ENCODE measurements at regions not wholly inside any gene's neighbourhood (a gene's known extent, or its start where the extent isn't known, plus 50 kb on each side); places are given as distances from the start of the nearest gene placed in this dataset.

DNA sequence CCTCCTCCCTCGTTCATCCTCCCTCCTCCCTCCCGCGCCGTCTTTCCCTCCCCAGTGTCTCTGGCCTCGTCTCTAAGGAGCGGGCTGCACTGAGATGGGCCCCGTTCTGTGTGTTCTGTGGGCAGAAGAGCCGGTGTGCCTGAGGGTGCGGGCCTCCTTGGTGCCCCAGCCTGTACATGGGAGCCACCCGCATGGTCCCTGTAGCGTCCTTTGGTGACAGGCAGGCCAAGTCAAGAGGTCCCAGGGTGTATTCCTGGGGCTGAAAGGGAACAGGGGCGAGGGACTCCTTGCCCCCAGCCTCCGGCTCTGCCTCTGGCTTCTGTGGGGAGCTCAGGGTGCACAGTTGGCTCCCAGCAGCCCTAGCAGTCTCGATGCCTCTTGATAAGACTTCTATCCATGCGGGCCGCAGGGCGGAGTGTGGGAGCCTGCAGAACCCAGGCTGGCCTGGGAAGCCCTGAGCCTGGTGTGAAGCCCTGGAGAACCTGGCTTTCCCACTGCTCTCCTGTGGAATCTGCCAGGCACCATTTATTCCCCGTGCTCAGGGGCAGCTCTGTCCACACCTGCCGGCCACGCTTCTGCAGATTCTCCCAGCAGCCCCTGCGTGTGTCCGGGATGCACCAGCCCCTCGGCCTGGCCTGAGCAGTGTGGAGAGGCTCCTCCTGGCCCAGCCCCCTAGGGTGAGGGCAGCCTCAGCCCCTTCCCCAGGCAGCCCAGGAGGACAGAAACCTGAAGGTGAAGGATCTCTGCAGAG lies 181.3 kb downstream of the KIF26A start:
- TF ChIP-seq ZNF114 (CRISPR knock-in tag; IDR thresholded peaks at IDR 0.05): no peak
- TF ChIP-seq, protein P1, sequence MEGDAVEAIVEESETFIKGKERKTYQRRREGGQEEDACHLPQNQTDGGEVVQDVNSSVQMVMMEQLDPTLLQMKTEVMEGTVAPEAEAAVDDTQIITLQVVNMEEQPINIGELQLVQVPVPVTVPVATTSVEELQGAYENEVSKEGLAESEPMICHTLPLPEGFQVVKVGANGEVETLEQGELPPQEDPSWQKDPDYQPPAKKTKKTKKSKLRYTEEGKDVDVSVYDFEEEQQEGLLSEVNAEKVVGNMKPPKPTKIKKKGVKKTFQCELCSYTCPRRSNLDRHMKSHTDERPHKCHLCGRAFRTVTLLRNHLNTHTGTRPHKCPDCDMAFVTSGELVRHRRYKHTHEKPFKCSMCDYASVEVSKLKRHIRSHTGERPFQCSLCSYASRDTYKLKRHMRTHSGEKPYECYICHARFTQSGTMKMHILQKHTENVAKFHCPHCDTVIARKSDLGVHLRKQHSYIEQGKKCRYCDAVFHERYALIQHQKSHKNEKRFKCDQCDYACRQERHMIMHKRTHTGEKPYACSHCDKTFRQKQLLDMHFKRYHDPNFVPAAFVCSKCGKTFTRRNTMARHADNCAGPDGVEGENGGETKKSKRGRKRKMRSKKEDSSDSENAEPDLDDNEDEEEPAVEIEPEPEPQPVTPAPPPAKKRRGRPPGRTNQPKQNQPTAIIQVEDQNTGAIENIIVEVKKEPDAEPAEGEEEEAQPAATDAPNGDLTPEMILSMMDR (conservative IDR thresholded peaks at IDR 0.05; ENCODE audit: low read depth in 2 of 2): no peak
- no peak for TF ChIP-seq POLR2AphosphoS5 (IDR thresholded peaks at IDR 0.05; ENCODE audit: low read depth)
- TF ChIP-seq EZH2 (IDR thresholded peaks at IDR 0.05; ENCODE audit: low read depth, unreplicated experiment): no peak
- TF ChIP-seq, protein P2, sequence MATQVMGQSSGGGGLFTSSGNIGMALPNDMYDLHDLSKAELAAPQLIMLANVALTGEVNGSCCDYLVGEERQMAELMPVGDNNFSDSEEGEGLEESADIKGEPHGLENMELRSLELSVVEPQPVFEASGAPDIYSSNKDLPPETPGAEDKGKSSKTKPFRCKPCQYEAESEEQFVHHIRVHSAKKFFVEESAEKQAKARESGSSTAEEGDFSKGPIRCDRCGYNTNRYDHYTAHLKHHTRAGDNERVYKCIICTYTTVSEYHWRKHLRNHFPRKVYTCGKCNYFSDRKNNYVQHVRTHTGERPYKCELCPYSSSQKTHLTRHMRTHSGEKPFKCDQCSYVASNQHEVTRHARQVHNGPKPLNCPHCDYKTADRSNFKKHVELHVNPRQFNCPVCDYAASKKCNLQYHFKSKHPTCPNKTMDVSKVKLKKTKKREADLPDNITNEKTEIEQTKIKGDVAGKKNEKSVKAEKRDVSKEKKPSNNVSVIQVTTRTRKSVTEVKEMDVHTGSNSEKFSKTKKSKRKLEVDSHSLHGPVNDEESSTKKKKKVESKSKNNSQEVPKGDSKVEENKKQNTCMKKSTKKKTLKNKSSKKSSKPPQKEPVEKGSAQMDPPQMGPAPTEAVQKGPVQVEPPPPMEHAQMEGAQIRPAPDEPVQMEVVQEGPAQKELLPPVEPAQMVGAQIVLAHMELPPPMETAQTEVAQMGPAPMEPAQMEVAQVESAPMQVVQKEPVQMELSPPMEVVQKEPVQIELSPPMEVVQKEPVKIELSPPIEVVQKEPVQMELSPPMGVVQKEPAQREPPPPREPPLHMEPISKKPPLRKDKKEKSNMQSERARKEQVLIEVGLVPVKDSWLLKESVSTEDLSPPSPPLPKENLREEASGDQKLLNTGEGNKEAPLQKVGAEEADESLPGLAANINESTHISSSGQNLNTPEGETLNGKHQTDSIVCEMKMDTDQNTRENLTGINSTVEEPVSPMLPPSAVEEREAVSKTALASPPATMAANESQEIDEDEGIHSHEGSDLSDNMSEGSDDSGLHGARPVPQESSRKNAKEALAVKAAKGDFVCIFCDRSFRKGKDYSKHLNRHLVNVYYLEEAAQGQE (IDR thresholded peaks at IDR 0.05; ENCODE audit: unreplicated experiment): no peak
- TF ChIP-seq, protein P3, sequence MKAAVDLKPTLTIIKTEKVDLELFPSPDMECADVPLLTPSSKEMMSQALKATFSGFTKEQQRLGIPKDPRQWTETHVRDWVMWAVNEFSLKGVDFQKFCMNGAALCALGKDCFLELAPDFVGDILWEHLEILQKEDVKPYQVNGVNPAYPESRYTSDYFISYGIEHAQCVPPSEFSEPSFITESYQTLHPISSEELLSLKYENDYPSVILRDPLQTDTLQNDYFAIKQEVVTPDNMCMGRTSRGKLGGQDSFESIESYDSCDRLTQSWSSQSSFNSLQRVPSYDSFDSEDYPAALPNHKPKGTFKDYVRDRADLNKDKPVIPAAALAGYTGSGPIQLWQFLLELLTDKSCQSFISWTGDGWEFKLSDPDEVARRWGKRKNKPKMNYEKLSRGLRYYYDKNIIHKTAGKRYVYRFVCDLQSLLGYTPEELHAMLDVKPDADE (IDR thresholded peaks at IDR 0.05): no peak
- no peak for TF ChIP-seq EZH2phosphoT487 (IDR thresholded peaks at IDR 0.05; ENCODE audit: unreplicated experiment)
- no peak for TF ChIP-seq JUNB (IDR thresholded peaks at IDR 0.05; ENCODE audit: unreplicated experiment)
- no peak for TF ChIP-seq CREB1 (CRISPR knock-in tag; IDR thresholded peaks at IDR 0.05; ENCODE audit: low read depth)
- TF ChIP-seq, protein P4, sequence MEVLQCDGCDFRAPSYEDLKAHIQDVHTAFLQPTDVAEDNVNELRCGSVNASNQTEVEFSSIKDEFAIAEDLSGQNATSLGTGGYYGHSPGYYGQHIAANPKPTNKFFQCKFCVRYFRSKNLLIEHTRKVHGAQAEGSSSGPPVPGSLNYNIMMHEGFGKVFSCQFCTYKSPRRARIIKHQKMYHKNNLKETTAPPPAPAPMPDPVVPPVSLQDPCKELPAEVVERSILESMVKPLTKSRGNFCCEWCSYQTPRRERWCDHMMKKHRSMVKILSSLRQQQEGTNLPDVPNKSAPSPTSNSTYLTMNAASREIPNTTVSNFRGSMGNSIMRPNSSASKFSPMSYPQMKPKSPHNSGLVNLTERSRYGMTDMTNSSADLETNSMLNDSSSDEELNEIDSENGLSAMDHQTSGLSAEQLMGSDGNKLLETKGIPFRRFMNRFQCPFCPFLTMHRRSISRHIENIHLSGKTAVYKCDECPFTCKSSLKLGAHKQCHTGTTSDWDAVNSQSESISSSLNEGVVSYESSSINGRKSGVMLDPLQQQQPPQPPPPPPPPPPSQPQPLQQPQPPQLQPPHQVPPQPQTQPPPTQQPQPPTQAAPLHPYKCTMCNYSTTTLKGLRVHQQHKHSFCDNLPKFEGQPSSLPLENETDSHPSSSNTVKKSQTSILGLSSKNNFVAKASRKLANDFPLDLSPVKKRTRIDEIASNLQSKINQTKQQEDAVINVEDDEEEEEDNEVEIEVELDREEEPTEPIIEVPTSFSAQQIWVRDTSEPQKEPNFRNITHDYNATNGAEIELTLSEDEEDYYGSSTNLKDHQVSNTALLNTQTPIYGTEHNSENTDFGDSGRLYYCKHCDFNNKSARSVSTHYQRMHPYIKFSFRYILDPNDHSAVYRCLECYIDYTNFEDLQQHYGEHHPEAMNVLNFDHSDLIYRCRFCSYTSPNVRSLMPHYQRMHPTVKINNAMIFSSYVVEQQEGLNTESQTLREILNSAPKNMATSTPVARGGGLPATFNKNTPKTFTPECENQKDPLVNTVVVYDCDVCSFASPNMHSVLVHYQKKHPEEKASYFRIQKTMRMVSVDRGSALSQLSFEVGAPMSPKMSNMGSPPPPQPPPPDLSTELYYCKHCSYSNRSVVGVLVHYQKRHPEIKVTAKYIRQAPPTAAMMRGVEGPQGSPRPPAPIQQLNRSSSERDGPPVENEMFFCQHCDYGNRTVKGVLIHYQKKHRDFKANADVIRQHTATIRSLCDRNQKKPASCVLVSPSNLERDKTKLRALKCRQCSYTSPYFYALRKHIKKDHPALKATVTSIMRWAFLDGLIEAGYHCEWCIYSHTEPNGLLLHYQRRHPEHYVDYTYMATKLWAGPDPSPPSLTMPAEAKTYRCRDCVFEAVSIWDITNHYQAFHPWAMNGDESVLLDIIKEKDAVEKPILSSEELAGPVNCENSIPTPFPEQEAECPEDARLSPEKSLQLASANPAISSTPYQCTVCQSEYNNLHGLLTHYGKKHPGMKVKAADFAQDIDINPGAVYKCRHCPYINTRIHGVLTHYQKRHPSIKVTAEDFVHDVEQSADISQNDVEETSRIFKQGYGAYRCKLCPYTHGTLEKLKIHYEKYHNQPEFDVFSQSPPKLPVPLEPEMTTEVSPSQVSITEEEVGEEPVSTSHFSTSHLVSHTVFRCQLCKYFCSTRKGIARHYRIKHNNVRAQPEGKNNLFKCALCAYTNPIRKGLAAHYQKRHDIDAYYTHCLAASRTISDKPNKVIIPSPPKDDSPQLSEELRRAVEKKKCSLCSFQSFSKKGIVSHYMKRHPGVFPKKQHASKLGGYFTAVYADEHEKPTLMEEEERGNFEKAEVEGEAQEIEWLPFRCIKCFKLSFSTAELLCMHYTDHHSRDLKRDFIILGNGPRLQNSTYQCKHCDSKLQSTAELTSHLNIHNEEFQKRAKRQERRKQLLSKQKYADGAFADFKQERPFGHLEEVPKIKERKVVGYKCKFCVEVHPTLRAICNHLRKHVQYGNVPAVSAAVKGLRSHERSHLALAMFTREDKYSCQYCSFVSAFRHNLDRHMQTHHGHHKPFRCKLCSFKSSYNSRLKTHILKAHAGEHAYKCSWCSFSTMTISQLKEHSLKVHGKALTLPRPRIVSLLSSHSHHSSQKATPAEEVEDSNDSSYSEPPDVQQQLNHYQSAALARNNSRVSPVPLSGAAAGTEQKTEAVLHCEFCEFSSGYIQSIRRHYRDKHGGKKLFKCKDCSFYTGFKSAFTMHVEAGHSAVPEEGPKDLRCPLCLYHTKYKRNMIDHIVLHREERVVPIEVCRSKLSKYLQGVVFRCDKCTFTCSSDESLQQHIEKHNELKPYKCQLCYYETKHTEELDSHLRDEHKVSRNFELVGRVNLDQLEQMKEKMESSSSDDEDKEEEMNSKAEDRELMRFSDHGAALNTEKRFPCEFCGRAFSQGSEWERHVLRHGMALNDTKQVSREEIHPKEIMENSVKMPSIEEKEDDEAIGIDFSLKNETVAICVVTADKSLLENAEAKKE (CRISPR knock-in tag; IDR thresholded peaks at IDR 0.05): no peak

Data from GM23338 (cell line).